LoVo (cell line): ENCODE measurements at regions not wholly inside any gene's neighbourhood (a gene's known extent, or its start where the extent isn't known, plus 50 kb on each side); places are given as distances from the start of the nearest gene placed in this dataset.
"Not testable (repeated sequence)": the region's sequence is repeated elsewhere in the genome, so short reads cannot be mapped to it uniquely, and the experiment has no call there.

Source experiments
- DNase-seq: peaks from one replicate; pipeline ENCODE4 v3.0.0-alpha.2; 2016; ENCODE audit warnings: low spot score

DNA sequence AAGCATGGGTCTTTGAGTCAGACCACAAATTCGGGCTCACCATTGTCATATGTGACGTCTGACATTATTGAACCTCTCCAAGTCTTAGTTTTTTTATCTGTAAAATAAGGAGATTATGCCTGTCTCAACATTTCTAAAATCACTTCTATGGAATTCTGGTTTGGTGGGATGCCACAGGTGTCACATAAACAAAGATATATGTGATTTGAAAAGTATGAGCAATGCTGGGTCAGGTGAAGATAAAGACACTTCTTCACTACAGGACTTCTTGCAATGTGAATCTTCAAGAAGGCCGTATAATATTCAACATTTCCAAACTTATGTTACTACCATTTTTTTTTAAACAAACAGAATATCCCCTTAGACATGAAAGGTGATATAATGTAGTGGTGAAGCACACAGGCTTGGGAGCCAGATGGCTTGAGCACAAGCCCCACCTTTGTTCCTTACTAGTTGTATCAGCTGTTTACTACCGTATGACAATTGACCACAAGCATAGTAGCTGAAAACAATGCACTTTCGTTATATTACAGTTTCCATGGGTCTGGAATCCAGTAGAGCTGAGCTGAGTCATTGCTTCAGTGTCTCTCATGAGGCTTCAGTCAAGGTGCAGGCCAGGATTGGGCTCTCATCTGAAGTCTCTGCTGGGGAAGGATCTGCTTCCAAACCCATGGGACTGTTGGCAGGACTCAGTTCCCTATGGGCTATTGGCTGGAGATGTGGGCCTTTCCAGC is 87.7 kb downstream of the UTP18 start:
- DNase-seq, result no peak

- no peak for DNase-seq
These were observed 90.7 kb downstream of the UTP18 start for GRCh38 chr17:51351080-51351479.

GRCh38 chr17:51351890-51352289 is 91.5 kb downstream of the UTP18 start:
- no peak for DNase-seq

DNA sequence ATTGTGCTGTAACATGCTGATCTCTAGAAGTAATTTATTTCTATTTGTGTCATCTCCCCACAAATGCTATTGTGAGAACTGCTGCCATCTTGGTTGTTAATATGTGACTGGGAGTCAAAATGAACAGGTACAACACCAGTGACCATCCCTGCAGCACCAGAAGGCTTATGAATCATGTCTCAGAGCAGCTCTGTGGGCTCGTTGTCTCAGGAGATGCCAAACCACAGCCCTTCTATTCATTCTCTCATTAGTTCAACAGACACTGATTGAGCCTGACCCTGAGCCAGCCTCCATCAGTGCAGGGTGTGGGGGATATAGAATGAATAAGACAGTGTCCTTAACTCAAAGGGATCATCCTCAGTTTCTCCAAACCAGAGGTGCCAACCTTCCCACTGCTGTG is 92.5 kb downstream of the UTP18 start:
- no peak for DNase-seq

DNA sequence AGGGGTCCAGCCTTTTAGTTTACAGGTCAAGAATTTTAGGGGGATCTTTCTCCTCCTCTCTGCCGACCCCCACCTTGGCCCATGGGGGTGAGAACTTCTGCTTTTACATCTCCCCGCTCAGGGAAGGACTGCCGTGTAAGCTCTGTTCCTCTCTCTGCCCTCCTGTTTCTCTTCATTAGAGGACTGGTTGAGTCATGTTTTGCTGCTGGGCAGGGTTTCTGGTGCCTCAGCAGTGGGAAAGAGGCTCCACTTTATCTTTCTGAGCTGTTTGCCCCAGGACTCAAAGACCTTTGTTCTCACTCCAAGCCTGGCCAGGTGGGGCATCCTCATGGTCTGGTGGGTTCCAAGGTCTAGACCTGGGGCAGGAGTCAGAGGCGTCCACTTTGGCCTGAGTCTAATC is 93.0 kb downstream of the UTP18 start:
- DNase-seq, result no peak

DNA sequence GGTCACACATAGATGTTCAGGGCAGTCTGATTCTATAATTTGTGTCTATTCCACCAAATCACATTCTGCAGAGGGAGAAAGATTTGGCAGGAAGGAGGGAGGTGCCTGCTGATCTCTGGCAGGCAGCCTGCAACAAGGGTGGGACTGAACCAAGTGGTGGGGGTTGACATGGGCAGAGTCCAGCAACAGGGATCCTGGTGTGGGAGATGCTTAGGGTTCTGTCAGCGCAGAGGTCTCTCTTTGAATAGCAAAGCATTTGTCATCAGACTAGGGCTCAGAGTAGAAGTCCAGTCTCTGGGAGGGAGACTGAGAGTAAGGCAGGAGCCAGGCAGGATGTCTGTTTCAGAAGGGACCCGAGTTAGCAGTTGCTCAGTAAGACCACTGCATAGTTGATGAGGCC is 94.6 kb downstream of the UTP18 start:
- no peak for DNase-seq

GRCh38 chr17:51355441-51356410 is 95.4 kb downstream of the UTP18 start:
- no peak for DNase-seq

GRCh38 chr17:51359055-51359454 is 98.7 kb downstream of the UTP18 start:
- DNase-seq, result no peak

GRCh38 chr17:51362811-51363585 is 102.7 kb downstream of the UTP18 start:
- peak; percentile 11 for DNase-seq

DNA sequence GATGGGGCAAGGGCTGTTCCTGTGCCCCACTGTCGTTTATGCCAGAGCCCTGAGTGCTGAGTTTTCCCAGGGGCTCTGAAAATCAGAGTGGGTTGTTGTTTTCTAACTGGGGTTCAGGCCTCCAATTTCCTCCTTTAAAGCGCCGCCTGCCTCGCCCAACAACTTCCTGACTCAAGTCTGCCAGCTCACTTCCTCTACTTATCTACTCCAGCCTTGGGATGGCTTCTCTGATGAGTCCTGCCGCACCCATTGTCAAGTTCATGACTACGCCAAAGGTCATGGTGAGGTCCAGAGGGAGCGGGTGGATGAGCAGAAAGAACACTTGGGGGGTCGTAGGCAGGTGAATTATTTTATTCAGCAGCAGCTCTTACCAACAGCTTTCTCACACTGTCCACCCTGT is 104.7 kb downstream of the UTP18 start:
- peak; percentile 20 for DNase-seq

DNA sequence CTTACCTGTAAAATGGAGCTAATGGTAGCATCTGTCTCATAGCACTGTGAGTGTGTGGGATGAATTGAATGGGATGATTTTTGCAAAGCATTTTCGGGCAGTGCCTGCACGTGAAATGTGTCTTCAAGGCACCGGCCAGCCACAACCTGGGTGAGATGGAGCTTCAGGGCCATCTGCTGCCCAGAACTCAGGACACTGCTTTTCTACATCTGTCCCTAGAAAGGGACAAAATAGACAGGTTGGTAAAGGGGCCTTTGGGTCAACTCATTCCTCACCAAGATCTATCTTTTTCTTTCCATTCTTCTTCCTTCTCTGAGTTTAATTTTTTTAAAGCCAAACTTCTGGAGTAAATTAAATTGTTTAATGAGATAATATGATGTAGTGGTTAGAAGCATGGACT is 106.5 kb downstream of the UTP18 start:
- no peak for DNase-seq

- not testable (repeated sequence) for DNase-seq
These were observed 107.5 kb downstream of the UTP18 start for GRCh38 chr17:51367836-51368235.

- peak; percentile 39 for DNase-seq
These were observed 111.4 kb downstream of the UTP18 start for GRCh38 chr17:51371732-51372151.

- DNase-seq, result no peak
These were observed 112.1 kb downstream of the UTP18 start for GRCh38 chr17:51372345-51373004.

DNA sequence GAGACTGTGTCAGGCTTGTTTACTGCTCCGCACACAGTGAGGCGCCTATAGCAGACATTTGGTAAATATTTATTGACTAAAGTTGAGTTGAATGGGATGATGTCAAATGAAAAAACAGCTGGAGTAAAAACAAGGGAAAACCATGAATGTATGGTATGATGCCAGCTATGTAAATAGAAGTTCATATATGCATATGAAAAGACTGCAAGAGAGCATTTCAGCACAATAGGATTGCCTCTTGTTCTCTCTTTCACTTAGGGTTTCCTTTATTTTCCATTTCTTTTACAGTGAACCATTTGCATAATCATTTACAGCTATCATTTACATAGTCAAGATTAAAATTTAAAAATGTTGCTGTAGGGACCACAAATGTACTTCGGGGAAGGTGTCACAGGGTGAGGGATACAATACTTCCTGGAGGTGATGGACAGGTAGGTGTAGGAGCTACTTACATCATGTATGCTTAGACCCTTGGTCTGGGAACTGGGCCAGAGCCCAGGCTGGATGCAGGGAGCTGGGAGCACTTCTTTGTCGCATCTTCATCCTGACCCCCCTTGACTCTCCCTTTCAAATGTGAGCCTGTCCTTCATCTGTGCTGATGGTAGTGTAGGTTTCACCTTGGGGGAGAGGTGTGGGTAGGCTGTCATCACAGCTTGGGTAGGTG is 113.3 kb downstream of the UTP18 start:
- no peak for DNase-seq

DNA sequence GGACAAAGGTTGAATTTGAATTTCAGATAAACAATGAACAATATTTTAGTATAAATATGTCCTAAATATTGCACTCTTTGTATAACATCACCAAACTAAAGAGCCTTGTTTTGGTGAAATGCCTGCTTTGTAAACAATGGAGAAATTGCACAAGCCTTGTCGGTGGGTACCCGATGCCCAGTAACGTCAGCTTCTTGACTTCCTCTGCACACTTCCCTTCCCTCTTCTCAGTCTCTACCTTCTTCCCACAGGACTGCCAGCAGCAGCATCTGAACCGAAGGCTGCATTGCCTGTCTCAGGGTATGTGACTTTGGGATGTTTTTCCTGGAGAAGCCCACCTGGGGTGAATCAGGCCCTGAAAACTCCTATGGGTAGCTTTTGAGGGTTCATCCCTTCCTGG is 113.9 kb downstream of the UTP18 start:
- no peak for DNase-seq

GRCh38 chr17:51375771-51376170 is 115.4 kb downstream of the UTP18 start:
- DNase-seq, result no peak

DNA sequence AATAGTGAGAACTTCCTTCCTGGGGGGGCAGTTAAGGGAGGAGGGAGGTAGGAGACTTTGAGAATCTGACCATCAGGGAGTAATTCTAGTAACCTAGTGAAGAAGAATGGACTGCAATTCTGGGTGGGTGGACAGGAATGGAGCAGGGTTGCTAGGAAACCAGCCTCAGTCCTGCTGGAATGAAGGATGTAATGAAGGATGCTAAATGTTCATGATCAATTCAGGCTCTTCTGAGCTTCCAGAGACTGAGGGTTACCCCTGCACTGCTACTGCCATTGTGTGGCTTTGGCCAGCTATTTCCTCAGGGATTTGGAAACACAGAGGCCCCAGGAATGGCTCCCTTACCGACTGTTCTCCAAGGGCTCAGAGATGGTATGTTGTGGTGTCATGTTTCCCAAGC is 116.4 kb downstream of the UTP18 start:
- DNase-seq, result no peak

DNA sequence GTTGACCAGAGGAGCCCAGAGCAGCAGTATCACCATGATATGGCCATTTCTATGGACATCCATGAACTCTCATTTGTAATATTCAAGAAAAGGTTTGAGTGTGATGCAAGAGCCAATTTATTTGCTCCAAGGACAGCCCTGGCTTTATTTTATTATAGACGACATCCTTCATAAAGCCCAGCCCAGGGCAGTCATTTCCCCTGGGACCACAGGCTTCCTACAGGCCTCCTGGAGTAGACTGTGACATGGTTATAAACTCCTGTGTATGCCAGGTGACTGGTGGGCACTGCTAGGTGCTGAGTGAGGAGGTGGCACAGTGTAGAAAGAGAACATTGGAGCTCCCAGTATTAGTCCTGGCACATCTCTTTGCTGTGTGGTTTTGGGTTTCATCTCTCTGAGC is 120.9 kb downstream of the UTP18 start:
- no peak for DNase-seq

DNA sequence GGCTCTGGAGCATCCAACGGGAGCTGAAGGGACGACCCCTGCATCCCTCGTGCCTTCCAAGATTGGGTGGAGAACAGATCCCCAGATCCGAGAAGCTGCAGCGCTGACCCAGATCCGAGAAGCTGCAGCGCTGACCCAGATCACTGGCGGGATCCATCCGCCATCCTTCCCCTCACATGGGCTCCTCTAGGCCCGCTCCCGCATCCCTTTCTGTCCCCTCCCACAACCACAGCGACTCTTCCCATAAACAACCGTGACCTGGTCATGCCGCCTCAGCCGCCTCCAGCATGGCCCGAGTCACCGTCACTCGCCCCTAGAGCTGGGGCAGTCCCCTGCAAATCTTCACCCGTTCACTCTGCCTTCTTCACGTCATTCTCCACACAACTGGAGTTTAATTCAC is 124.9 kb downstream of the UTP18 start:
- DNase-seq, result no peak

- no peak for DNase-seq
These were observed 127.2 kb downstream of the UTP18 start for GRCh38 chr17:51387582-51387981.
